ENCODE measurements at regions not wholly inside any gene's neighbourhood (a gene's known extent, or its start where the extent isn't known, plus 50 kb on each side); places are given as distances from the start of the nearest gene placed in this dataset.

DNA sequence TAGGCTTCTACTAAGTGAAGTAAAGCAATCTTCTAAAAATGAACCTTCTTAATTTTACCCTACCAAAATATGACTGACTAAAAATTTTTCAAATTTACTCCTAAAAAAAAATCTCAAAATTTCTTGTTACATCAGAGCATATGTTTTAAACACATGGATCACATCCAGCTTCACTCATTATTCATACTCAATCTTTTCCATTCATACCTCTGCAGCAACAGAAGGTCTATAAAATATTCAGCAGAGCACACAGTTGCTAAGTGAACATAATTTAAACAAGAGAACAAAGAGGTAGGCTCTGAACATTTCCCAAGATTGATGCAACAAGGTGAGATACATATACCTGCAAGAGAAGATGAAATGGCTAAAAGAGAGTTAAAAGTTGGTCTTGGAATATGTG lies 213.9 kb downstream of the SOD2 start:
- no peak for DNase-seq

DNA sequence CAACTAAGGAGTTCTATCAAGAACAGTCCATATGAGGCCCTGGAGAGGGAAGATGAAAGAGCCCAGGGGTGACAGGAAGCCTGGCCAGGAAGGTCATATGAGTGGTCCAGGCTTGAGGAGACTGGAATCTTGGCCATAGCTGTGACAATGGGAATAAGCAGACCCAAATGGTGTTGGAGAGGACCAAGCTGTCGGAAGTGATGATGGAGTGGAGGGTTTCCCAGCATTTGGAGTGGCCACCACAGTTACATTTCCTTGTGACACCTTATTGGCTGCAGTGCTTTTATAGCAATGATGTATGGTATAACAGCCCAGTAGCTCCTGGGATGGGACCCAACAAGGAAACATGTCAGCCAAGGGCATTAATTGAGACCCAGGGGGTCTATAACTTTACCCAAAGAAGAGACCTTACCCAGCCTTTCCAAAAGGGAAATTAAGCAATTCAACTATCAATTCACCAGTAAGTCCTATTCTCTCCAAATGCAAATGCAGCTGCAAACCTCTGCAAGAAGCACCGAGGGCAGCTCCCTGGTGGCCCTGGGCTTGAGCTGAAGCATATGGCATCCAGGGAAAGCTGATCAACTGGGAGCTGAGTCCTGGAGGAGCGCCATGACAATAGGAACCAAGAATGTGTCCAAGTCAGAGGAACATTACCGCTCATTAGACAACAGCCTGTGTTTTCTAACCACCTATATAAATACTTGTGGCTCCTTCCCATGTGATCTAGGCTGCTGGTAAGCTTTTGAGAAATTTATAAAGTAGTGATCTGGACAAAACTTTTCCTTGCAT lies 219.4 kb downstream of the SOD2 start:
- no peak for DNase-seq

- DNase-seq = no peak
Observed at GRCh38 chr6:159470397-159470796, 222.6 kb downstream of the SOD2 start.

DNA sequence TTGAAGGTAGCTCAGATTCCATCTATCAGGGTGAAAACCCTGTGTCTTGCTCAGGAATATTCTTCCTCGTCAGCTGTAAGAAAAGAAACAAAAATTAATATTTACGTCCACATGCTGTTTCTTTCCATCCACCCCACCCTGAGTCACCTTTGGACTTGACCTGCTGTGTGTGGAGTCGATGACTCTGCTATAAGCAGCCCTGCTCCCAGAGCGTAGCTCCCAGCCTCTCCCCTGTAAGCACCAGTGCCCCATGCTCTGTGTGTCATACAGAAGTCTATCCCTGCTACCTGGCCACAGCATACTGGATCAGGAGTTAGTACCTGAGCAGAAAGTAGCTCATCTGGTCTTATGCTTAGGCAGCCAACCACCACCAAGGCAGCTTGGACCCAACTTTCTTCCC lies 223.6 kb downstream of the SOD2 start:
- DNase-seq = no peak

- DNase-seq = no peak
Observed at GRCh38 chr6:159468994-159469393, 224.0 kb downstream of the SOD2 start.

GRCh38 chr6:159467473-159468041 lies 225.5 kb downstream of the SOD2 start:
- DNase-seq = no peak

DNA sequence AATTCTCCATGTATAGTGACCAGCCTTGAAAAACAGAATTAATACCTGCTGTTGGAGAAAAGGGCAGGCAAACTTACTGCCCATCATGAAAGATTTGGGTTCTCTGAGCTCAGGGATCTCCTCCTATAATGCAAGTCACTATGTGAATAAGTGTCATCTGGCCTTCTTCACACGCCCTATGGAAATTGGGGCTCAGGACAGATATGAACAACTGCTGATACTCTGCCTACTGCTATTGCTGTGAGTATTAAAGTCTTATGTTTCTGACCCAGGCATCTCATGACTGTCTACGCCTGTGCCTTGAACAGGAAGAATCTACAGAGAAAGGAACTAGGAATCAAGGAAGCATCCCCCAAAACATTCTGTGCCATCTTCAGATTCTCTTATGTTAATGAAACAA lies 226.1 kb downstream of the SOD2 start:
- DNase-seq = no peak

DNA sequence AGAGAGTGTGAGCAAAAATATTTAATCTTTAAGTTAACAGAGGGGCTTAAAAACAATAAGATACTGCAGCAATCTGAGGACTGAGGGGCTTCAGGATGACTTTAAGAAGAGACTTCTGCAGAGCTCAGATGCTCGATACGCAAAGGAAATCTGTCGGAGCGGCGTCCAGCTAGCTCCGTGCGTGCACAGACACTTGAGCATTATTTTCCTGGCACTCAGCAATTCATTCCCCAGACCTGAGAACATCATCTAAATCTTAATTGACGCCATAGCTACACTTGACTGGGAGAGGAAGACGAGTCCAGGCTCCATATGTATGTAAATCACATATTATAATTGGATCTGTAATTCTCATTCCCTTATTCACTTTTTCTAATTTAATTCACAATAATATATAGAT lies 228.2 kb downstream of the SOD2 start:
- DNase-seq = no peak

DNA sequence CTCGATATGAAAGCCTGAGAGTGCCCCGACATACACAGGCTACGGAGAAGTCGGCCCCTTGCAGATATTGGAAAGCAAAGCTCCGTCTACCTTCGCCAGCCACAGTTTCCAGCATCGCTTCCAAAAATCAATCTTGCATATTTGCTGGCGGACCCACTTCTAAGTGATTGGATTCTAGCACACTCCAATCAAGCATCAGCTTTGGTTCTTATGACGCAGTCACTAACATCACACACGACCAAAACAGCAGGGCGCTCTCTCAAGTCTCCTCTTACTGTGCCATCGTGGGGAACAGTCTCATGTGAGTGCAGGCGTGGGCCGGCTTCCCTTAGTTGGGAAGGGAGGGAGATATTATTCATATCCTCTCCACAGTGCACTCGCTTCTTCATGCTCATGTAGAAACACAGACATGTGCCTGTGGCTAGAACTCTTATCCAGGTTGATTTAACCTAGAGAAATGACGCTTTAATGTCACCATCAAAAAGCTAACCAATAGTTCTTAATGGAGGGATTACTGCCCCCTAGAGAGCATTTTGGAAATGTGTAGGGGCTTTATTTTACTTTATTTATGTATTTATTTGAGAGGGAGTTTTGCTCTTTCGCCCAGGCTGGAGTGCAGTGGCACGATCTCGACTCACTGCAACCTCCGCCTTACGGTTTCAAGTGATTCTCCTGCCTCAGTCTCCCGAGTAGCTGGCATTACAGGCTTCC lies 229.8 kb downstream of the SOD2 start:
- no peak for DNase-seq

DNA sequence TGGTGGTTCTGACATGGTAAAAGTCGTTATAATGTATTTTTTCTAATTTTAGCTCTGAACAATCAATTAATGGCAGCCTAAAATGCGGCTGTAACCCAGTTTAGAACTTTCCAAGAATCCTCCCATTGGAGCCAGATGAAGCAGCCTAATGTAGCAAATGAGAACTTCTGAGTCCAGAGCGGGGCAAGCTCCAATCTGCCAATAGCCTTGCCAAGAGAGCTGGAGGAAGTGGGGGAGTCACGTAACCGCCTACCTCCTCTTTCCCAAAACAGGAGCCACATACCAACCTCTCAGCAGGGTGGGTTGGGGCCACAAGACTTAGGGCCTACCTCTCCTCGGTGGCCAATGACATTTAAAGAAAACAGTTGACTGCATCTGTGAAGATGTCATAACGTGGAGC lies 230.6 kb downstream of the SOD2 start:
- no peak for DNase-seq

DNA sequence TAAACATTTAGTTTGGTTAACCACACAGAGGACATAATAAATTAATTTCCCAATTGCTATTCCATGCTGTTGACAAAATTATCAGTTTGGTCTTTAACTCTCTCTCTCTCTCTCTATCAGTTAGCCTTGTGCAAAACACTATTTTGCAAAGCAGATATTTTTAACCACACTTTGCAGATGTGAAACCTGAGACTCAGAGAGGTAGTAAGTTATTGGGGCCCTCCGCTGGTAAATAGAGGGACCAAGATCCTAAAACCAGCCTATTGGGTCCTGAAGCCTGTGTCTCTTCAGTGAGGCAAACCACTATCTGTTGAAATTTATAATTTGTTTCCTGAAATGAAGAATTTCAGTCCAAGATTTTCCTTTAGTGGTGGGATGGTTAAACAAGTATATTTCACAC lies 231.0 kb downstream of the SOD2 start:
- peak; percentile 31 for DNase-seq

DNA sequence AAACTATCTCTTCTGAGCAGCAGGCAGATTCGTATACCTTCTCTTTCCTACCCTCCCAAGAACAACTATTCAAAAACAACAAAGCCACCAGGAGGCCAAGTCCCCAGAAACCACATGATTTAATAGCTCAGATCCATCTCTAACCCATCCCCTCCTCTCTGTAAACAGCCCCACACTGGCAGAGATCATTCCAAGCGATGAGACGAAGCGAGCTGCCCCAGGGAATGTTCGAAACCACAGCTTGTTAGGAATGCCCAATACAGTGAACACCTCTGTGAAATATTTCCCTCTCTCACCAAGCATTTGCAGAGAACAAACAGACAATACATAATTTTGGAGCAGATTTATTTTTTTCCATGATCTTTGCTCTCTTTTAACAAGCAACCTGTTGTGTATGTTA lies 231.8 kb downstream of the SOD2 start:
- DNase-seq = no peak

GRCh38 chr6:159460476-159460875 lies 232.6 kb downstream of the SOD2 start:
- DNase-seq = no peak

DNA sequence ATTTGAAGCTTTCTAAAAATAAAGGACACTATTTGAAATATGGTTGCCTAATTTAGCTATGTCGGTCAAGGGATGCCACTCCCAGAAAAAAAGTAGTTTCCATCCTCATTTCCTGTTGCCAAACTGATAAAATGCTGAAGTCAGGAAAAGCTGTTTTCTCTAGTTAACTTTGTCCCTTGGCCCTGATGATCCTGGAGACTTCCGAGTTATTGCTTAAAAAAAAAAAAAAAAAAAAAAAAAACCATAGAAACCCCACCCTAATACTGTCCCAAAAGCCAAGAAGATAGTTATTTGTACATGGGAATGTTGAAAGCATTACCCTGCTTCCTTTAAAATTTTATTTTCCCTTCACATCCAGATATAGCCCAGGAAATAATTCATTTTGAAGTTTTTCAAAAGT lies 236.7 kb downstream of the SOD2 start:
- no peak for DNase-seq

GRCh38 chr6:159455700-159456274 lies 237.3 kb downstream of the SOD2 start:
- no peak for DNase-seq

DNA sequence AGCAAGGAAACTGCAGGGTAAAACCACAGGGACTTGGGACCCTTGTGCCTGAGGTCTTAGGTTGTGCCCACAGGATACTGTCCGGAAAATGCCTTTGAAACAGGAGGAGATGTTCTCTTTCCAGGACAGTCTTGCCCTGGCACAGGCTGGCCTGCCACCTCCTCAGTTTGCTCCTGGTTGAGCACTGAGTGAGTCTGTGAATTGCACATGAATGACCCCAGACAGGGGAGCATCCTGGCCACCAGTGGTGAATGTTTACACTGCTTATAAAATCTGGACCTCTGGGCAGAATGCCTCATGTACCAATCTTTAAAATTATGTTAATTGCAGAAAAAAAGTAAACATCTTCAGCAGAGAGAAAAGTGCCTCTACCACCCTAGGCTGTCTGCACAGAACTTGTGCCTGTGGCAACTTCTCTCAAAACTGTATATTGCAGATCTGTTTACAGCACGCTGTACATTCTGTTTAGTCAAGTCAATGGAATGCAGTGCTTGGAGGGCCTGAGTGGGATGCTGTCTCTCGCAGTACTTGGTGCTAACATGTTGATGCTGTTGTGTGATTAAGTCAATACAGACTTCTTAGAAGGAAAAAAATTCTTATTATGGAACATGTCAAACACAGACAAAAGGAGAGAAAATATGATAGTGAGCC lies 242.1 kb downstream of the SOD2 start:
- DNase-seq = no peak

GRCh38 chr6:159446340-159446739 lies 246.7 kb downstream of the SOD2 start:
- no peak for DNase-seq

- DNase-seq = no peak
Observed at GRCh38 chr6:159445351-159445750, 247.7 kb downstream of the SOD2 start.

DNA sequence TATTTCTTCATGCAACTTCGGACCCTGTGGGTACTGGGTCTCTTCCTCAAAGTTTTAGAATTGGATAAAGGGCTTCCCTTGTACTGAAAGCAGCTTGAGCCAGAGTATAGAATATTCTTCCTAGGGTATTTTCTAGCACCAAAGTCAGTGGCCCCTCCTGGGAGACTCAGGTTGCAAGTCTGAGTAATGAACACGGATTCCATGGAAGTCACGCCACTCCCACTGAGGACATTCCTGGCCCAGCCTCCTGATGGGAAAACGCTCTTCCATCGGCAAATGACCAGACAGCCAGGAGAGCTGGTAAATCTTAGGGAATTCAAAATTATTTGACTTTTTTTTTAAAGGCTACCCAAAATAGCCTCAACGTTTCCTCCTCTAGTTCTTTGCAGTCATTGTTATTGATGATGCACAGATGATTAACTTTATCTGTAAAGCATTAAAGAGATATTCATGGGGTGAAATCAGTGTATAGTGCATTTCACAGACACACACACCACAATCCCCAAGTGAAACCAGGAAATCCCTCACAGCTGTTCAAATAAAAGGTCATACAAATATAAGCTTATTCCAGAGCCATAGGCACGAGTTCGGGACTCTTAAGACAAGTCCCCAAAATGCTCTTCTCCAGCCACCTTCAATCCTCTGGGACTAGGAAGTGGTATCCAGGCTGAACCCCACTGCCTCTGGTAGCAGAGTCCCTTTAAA lies 248.8 kb downstream of the SOD2 start:
- DNase-seq = no peak

DNA sequence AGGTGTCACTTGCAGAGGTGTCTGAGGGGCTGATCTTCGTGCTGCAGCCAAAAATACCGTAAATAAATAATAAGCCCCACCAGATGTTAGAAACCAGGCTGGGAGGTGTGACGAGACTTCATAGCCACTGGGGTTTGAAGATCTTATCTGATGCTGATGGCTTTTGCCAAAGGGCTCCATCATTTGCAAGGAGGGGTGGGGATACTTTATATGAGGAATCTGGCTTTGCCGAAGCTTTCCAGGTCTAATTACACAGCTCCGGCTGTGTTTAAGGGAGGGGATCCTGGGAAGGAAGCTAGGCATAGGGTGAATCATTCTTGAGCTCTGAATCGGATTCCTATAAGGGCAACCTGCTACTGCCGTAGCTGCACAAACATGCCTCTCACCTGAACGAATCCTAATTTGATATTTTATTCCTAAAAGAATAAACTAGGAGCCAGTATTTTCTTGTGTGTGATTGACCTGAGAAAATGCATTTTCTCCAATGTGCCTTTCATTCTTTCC lies 249.6 kb downstream of the SOD2 start:
- DNase-seq = no peak

- no peak for DNase-seq
Observed at GRCh38 chr6:159441704-159441981, 251.4 kb downstream of the SOD2 start.

GRCh38 chr6:159440911-159441703 lies 251.9 kb downstream of the SOD2 start:
- no peak for DNase-seq
